GM13976 (cell line): ENCODE measurements at regions not wholly inside any gene's neighbourhood (a gene's known extent, or its start where the extent isn't known, plus 50 kb on each side); places are given as distances from the start of the nearest gene placed in this dataset.

Source experiments
- DNase-seq: peaks from one replicate; pipeline ENCODE4 v3.0.0; 2012; ENCODE audit warnings: low spot score
- in situ Hi-C: fragments of 300-500 bp; cut with MboI; formaldehyde crosslinking; loops from one replicate; pipeline ENCODE4 v1.12.0; 2022; ENCODE audit warnings: low sequenced_read_pairs, mixed read lengths, inconsistent platforms; ENCODE audit not compliant: unreplicated experiment
- TF ChIP-seq, protein P1 (sequence below): IDR thresholded peaks from 2 replicates; pipeline ENCODE4 v1.5.1; 2012; ENCODE audit warnings: borderline replicate concordance, mild to moderate bottlenecking; ENCODE audit not compliant: insufficient read depth; ENCODE audit errors: extremely low read depth, missing control alignments, control extremely low read depth

DNA sequence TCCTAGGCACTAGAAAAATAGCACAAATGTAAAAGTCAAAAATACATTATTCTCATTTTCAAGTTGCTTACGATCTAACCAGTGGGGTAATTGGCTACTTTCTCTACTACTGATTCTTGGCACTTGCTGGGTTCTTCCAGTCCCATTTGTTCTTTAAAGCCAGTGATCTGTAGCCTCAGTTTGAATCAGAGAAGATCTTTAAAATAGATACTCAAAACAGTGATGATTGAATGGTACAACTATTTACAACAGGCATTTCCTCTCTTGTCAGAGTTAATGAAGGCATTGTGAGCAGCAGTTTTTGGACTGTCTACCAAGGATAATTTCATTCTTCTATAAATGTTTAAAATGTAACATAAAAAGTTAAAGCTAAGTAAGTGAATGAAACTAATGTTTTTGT, 128.3 kb upstream of the FSIP2 start:
- TF ChIP-seq, protein P1, sequence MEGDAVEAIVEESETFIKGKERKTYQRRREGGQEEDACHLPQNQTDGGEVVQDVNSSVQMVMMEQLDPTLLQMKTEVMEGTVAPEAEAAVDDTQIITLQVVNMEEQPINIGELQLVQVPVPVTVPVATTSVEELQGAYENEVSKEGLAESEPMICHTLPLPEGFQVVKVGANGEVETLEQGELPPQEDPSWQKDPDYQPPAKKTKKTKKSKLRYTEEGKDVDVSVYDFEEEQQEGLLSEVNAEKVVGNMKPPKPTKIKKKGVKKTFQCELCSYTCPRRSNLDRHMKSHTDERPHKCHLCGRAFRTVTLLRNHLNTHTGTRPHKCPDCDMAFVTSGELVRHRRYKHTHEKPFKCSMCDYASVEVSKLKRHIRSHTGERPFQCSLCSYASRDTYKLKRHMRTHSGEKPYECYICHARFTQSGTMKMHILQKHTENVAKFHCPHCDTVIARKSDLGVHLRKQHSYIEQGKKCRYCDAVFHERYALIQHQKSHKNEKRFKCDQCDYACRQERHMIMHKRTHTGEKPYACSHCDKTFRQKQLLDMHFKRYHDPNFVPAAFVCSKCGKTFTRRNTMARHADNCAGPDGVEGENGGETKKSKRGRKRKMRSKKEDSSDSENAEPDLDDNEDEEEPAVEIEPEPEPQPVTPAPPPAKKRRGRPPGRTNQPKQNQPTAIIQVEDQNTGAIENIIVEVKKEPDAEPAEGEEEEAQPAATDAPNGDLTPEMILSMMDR, result no peak
- no peak for DNase-seq
- in situ Hi-C loops, result no loop called here

DNA sequence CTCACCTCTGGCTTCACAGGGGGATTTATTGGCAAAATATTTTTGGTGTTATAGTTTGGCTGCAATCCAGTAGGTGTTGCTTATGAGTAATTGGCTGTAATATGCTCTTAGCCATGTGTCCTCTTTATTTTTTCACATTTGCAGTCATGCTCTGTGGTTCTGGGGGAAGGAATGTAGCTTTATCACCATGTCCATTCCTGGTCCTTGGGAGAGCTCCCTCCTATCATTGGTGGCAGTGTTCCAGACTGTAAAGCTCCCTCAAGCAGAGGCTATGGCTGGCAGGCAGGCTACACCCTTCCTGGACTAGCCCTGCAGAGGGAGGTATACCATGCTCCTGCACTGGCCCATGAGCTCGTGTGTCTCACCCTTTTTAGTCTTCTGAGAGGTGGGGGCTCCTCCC, 120.0 kb upstream of the FSIP2 start:
- in situ Hi-C loops, result no loop called here
- TF ChIP-seq, protein P1, result no peak
- DNase-seq, result no peak

DNA sequence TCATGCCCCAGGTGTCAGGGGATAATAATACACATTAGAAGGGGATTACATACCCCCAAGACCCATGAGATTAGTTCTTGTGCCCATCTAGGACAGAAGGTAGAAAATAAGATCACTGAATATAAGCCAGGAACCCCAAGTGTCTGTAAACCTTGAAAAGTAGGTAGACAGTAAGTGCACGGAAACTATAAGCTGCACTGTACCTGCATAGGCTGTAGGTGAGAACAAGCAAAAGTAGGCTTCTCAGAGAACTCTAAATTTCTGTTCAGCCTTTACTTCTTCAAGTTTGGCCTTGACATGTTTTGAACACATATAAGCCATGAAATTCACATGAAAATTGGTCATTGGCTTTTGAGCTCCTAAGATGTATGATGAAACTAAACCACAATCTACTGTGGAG, 113.0 kb upstream of the FSIP2 start:
- in situ Hi-C loops, result no loop called here
- no peak for DNase-seq
- TF ChIP-seq, protein P1, result no peak

DNA sequence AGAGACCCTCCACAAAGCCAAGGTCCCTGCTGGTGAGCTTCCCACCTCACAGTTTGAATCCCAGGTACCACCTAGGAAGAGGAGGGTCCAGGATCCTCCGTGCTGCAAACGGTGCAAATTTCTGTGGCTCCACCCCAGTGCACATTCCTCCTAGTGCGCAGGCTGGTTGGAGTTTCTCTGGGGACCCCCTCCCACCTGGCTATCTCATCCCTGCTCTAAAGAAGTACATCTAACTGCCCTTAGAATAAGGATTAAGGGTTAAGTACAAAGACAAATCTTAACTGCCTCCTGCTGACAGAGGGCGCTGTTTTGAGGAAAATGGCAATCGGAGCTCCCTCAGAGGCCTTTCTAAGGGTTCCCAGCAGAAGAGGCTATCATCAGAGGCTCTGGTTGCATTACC, 109.6 kb upstream of the FSIP2 start:
- in situ Hi-C loops, result no loop called here
- no peak for DNase-seq
- TF ChIP-seq, protein P1, result no peak

DNA sequence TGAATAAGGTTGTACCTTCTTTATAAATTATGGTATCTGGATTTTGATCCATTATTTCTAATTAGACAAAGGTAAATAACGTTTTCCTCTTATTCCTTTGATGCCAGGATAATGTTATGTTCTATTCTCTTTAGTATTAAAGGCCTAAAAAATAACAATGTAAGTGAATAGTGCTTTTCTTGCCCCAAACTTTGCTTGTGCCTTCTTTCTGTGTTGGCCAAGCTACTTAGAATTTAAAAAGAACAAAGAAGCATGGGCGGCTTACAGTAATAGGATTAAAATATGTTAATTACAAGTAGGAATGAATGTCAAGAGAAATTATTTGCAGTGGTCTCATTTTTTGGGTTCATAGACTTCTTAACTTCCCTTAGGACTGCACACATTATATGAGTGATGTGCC, 105.0 kb upstream of the FSIP2 start:
- TF ChIP-seq, protein P1, result no peak
- in situ Hi-C loops, result no loop called here
- DNase-seq, result no peak

DNA sequence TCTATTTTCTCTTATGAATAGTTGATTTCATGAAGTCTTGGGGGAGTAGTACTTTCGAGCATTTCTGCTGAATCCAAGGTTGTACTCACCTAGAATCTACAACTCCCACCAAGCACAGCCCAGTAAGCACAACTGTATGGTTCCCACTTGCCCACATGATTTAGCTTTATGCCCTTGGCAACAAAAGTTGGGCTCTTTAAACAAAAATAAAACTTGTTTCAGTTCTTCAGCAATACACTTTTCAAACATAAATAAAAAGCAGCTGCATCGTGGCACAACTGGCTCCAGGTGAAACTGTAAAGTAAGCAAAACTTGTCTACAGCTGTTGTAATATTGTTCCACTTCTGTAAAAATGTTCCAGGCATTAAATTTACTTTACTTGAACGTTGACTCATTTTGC, 99.8 kb upstream of the FSIP2 start:
- in situ Hi-C loops, result no loop called here
- no peak for DNase-seq
- TF ChIP-seq, protein P1, result no peak

DNA sequence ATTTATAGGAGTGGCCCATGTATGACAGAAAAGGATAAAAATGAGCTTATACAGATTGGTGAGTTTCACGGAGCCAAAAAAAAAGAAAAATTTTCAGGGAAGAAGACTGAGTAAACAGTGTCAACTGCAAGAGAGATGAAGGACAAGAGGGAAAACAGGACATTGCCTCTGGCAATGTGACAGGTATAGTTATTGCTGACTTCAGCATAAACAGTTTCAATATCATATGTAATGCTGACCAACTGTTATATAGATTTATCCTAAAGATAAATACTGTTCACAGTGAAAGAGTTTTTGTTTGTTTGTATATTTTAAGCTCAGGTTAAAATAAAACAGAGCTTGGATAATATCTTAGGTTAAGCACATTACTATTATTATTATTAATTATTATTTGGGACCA, 98.0 kb upstream of the FSIP2 start:
- no peak for DNase-seq
- TF ChIP-seq, protein P1, result no peak
- in situ Hi-C loops, result no loop called here
